HG03558 (cell line): ENCODE measurements at regions not wholly inside any gene's neighbourhood (a gene's known extent, or its start where the extent isn't known, plus 50 kb on each side); places are given as distances from the start of the nearest gene placed in this dataset.

Source experiments
- ATAC-seq: cut with Tn5 transposase; IDR thresholded peaks from one replicate; pipeline ENCODE4 v1.9.1; 2021; ENCODE audit warnings: moderate number of reproducible peaks; ENCODE audit not compliant: unreplicated experiment; ENCODE audit errors: extremely low read depth

GRCh38 chr1:101290922-101291561, 54.2 kb downstream of the S1PR1 start:
- ATAC-seq = no peak

DNA sequence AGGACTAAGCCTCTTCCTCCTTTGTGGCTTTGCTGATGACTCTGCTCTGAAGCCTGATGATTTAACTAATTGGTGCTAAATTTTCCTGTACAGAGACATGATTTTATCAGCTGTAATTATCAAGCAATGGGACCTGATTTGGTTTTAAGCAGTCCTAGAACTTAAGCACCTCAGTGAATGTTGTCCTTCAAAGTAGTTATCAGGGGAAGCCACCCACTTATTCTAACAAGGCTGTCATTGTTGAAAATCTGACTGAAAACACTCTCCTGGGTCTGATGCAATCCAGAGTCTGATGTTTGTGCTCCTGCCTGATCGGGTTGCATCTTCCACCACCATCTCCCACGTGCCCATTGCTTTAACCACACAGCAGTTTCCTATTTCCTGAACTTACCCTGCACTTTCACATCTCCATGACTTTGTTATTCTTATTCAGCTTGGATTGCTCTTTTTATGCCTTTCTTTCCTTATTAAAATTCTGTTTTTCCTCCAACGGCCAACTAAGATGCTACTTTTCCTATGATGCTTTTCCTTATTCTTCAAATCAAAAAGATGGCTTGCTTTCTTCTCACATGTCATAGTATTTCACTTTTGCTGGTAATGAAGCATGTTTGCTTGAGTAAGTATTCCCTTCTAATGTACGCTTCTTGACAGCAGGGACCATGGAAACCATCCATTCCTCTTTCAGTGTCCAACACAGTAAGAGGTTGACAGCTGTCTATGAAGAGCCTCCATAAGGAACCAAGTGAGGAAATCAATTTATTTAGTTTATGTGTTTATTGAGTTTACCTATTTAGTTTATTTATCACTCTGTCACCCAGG, 55.0 kb downstream of the S1PR1 start:
- ATAC-seq = no peak

DNA sequence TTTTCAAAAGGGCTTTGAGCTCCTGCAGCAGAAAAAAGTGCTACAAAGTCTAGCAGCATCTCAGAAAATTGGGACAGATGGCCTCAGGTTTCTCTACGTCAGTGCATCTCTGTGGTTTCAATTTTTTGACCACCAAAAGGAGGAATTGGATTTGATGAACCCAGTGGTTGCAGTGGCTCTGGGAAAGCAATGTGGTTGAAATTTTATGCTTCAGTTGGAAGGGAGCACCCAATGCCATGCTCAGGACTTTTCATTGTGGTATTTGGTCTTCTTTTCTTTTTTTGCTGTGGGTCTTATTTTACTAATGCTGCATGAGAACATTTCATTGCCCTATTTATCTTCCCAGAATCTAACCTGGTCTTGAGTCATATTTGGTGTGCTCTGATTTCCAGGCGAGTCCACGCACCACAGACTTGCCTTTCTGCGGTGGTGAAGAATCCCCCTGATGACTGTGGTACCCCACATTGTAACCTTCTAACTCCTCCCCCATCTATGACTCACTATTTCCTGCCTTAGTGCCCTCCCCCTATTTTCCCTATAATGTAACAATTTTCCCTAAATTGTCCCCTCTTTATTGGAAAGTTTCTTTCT, 56.7 kb downstream of the S1PR1 start:
- peak; percentile 42 for ATAC-seq

- no peak for ATAC-seq
These were observed 58.4 kb downstream of the S1PR1 start for GRCh38 chr1:101295209-101295608.

GRCh38 chr1:101298663-101299062, 61.8 kb downstream of the S1PR1 start:
- ATAC-seq = no peak

GRCh38 chr1:101299141-101299540, 62.3 kb downstream of the S1PR1 start:
- ATAC-seq = no peak

GRCh38 chr1:101299710-101300109, 62.9 kb downstream of the S1PR1 start:
- ATAC-seq = no peak

DNA sequence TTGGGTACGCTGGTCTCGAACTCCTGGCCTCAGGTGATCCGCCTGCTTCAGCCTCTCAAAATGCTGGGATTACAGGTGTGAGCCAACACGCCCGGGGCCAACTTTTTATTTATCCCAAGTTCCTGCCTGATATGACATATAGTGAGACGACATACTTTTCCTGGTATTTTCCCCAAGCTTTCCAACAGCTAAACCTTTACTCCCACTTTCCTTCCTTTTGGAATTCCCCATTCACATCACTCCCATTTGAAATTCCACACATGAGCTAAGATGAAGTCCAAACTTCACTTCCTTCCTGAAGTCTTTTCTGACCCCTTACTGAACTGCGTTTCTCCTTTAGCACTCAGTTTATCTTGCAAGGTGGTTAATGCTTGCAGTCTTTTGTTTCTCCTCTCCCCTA, 64.1 kb downstream of the S1PR1 start:
- no peak for ATAC-seq

DNA sequence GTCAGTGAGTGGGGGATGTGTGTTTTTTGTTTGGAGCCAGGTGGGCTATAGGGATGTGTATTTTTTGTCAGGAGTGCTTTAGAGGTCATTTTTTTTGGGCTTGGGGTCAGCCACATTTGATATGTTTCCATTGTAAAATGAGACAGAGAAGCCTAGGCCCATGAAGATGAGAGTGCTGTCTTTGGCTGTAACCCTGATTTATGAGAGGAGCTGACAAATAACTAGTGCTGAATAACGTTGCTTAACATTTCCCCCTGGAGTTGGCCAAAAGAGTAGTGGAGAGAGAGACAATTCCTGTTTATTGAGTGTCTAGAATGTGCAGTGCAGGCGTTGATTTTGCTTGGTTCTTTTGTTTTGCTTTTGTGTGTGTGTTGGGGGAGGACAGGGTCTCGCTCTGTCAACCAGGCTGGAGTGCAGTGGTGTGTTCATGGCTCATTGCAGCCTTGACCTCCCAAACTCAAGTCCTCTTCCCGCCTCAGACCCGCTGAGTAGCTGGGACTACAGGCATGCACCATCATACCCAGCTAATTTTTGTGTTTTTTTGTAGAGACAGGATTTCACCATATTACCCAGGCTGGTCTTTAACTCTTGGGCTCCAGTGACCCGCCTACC, 64.7 kb downstream of the S1PR1 start:
- no peak for ATAC-seq

GRCh38 chr1:101302831-101303511, 66.2 kb downstream of the S1PR1 start:
- ATAC-seq = no peak

DNA sequence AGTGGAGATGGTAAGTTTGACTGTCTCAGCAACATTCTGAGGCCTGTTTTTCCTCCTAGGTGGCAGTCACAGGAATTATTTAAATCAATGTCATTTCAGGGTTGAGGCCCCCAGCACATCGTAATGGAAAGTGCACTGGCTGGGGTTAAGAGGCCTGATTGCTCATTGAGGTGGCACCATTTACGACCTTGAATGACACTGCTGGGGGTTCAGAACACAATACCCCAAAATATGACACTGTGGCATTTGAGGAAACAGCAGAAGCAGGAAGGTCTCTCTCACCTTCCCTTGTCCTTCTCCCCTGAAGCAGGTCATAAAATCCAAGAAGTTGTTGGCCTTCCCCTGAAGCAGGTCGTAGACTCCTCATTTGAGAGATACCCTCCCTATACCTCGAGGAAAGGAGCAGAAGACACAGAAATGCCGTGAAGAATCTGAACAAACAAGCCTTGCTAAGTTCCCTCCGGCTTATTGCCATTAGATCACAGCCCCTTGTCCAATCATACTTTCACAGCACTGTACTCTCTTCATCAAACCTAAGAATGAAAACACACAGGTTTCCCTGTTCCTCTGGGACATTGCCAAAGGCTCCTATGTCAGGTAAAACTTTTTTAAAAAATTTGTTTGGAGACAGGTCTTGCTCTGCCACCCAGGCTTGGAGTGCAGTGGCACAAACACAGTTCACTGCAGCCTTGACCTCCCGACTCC, 71.3 kb downstream of the S1PR1 start:
- no peak for ATAC-seq

- ATAC-seq = no peak
These were observed 72.1 kb downstream of the S1PR1 start for GRCh38 chr1:101308935-101309333.

- ATAC-seq = peak; percentile 26
These were observed 72.8 kb downstream of the S1PR1 start for GRCh38 chr1:101309334-101310311.

- no peak for ATAC-seq
These were observed 73.7 kb downstream of the S1PR1 start for GRCh38 chr1:101310506-101310905.

DNA sequence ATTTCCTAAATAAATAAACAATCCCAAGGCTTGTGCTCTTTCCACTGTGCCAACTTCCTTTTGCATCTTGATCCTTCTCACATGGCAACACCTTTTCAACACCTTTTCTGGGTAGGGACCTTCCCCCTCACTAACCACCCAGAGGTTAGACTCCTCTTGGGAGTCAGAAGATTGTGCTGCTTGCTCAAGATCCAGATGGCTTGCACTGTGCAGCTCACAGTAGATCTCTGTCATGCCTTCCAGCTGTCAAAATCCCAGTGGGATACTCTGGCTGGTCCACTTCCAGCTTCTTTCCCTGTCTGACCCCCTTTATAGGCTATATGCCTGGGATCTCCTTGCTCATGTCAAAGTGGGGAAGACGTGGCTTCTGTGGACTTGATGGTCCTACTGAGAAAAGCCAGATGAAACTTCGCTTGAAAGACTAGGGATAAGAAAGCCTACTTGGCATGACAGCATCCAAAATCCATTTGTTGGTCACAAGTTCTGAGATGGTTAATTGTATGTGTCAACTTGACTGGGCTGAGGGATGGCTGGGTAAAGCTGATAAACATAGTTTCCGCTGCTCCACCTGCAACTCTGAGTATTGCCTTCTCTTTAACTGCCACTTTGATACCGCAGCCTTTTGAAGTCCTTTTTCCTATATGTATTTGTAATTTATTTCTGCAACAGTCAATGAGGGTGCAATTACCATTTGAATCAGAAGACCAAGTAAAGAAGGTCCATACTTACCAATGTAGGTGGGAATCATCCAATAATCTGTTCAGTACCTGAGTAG, 74.5 kb downstream of the S1PR1 start:
- no peak for ATAC-seq

GRCh38 chr1:101312147-101312546, 75.3 kb downstream of the S1PR1 start:
- ATAC-seq = no peak

DNA sequence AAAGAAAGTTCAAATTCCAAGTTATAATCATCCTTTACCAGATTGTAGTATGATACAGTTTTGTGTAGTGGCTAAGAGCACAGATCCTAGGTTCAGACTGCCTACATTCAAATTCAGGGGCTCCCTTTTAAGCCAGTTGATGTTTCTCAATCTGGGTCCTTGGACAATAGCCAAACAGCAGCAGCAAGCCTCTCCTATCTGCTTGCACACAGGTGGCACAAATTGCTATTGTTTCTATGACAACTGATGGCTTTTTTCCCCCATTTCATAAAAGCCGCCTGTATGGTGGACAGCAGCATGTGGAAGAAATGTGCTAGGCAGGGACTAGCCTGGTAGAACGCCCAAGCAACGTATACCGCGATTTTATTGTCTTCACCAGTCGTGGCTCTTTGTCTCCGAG, 76.5 kb downstream of the S1PR1 start:
- no peak for ATAC-seq

DNA sequence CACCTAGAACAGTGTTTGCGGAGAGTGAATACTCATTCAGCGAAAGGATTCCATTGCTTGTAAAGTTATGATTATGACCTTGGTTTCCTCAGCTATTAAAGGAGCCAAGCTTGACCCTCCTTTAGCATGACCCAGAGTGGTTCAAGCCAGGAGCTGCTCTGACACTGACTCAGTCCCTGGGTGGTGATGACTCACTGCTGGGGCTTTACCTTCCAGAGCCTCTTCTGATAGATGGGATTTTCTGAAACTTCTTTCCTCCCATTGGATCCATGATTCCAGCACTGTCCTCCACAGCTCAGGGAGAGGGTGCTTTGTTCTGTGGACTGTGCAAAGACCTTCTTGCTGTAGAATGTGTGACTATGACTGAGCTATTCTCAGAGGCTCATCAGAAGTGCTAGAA, 77.4 kb downstream of the S1PR1 start:
- ATAC-seq = peak; percentile 33
